ENCODE measurements at regions not wholly inside any gene's neighbourhood (a gene's known extent, or its start where the extent isn't known, plus 50 kb on each side); places are given as distances from the start of the nearest gene placed in this dataset.

GRCh38 chr3:70820397-70820796, 508.0 kb upstream of the MDFIC2 start:
- TF ChIP-seq CTCF (IDR thresholded peaks at IDR 0.05) (no peak), POLR2A (IDR thresholded peaks at IDR 0.05) (no peak)

All from thyroid gland (tissue), 4 donors.